ENCODE measurements at regions not wholly inside any gene's neighbourhood (a gene's known extent, or its start where the extent isn't known, plus 50 kb on each side); places are given as distances from the start of the nearest gene placed in this dataset.

GRCh38 chr13:53124623-53125022 lies 96.0 kb downstream of the OLFM4 start:
- Histone ChIP-seq H3K9me3 (ENCODE audit: control insufficient read depth, low read depth, low read length) (no peaks in the 10 kb centered on the region), H3K27ac (ENCODE audit: low read length) (no peak overlapping the region), H3K36me3 (ENCODE audit: control insufficient read depth, insufficient read depth, low read length) (no peaks in the 10 kb centered on the region), H3K27me3 (ENCODE audit: control insufficient read depth, insufficient read depth, low read length) (no peaks in the 10 kb centered on the region), H3K4me3 (ENCODE audit: low read length) (no peak overlapping the region), H3K4me1 (ENCODE audit: control insufficient read depth, insufficient read depth, low read length) (no peaks in the 10 kb centered on the region)
- DNase-seq = no peak
- no CpG with 5 or more reads among the region's 3 CpGs for WGBS (ENCODE audit: insufficient coverage, low lambda C conversion rate)

- H3K4me3 ChIP-seq (ENCODE audit: low read length) = no peak overlapping the region
- no peaks in the 10 kb centered on the region for H3K9me3 ChIP-seq (ENCODE audit: control insufficient read depth, low read depth, low read length)
- H3K27me3 ChIP-seq (ENCODE audit: control insufficient read depth, insufficient read depth, low read length) = no peaks in the 10 kb centered on the region
- WGBS (ENCODE audit: insufficient coverage, low lambda C conversion rate) = no CpG with 5 or more reads among the region's 1 CpG
- peak overlapping the region; percentile 45 for H3K27ac ChIP-seq (ENCODE audit: low read length)
- DNase-seq = peak; percentile 37 to 50
- no peaks in the 10 kb centered on the region for H3K36me3 ChIP-seq (ENCODE audit: control insufficient read depth, insufficient read depth, low read length)
- no peaks in the 10 kb centered on the region for H3K4me1 ChIP-seq (ENCODE audit: control insufficient read depth, insufficient read depth, low read length)
Measured at GRCh38 chr13:53126841-53127245, 98.2 kb downstream of the OLFM4 start.

- Histone ChIP-seq H3K27me3 (ENCODE audit: control insufficient read depth, insufficient read depth, low read length) (no peaks in the 10 kb centered on the region), H3K27ac (ENCODE audit: low read length) (peak overlapping the region; percentile 45), H3K4me3 (ENCODE audit: low read length) (no peak overlapping the region), H3K4me1 (ENCODE audit: control insufficient read depth, insufficient read depth, low read length) (no peaks in the 10 kb centered on the region), H3K9me3 (ENCODE audit: control insufficient read depth, low read depth, low read length) (no peaks in the 10 kb centered on the region), H3K36me3 (ENCODE audit: control insufficient read depth, insufficient read depth, low read length) (no peaks in the 10 kb centered on the region)
- no CpG with 5 or more reads among the region's 2 CpGs for WGBS (ENCODE audit: insufficient coverage, low lambda C conversion rate)
- no peak for DNase-seq
Measured at GRCh38 chr13:53127373-53127772, 98.8 kb downstream of the OLFM4 start.

GRCh38 chr13:53129864-53130393 lies 101.3 kb downstream of the OLFM4 start:
- no peak overlapping the region for H3K4me3 ChIP-seq (ENCODE audit: low read length)
- DNase-seq = no peak
- H3K36me3 ChIP-seq (ENCODE audit: control insufficient read depth, insufficient read depth, low read length) = no peaks in the 10 kb centered on the region
- H3K27ac ChIP-seq (ENCODE audit: low read length) = no peak overlapping the region
- no peaks in the 10 kb centered on the region for H3K27me3 ChIP-seq (ENCODE audit: control insufficient read depth, insufficient read depth, low read length)
- no peaks in the 10 kb centered on the region for H3K9me3 ChIP-seq (ENCODE audit: control insufficient read depth, low read depth, low read length)
- WGBS (ENCODE audit: insufficient coverage, low lambda C conversion rate) = no CpG with 5 or more reads among the region's 2 CpGs
- H3K4me1 ChIP-seq (ENCODE audit: control insufficient read depth, insufficient read depth, low read length) = no peaks in the 10 kb centered on the region

- no peak for DNase-seq
- Histone ChIP-seq H3K4me3 (ENCODE audit: low read length) (no peak overlapping the region), H3K9me3 (ENCODE audit: control insufficient read depth, low read depth, low read length) (no peaks in the 10 kb centered on the region), H3K36me3 (ENCODE audit: control insufficient read depth, insufficient read depth, low read length) (no peaks in the 10 kb centered on the region), H3K4me1 (ENCODE audit: control insufficient read depth, insufficient read depth, low read length) (no peaks in the 10 kb centered on the region), H3K27ac (ENCODE audit: low read length) (no peak overlapping the region), H3K27me3 (ENCODE audit: control insufficient read depth, insufficient read depth, low read length) (no peaks in the 10 kb centered on the region)
- no CpG with 5 or more reads among the region's 3 CpGs for WGBS (ENCODE audit: insufficient coverage, low lambda C conversion rate)
Measured at GRCh38 chr13:53131361-53131760, 102.7 kb downstream of the OLFM4 start.

- 68% methylated on average over 2 of the region's 2 CpGs for WGBS (ENCODE audit: insufficient coverage, low lambda C conversion rate)
- Histone ChIP-seq H3K27me3 (ENCODE audit: control insufficient read depth, insufficient read depth, low read length) (no peaks in the 10 kb centered on the region), H3K9me3 (ENCODE audit: control insufficient read depth, low read depth, low read length) (no peaks in the 10 kb centered on the region), H3K4me1 (ENCODE audit: control insufficient read depth, insufficient read depth, low read length) (no peaks in the 10 kb centered on the region), H3K4me3 (ENCODE audit: low read length) (no peak overlapping the region), H3K36me3 (ENCODE audit: control insufficient read depth, insufficient read depth, low read length) (no peaks in the 10 kb centered on the region), H3K27ac (ENCODE audit: low read length) (no peak overlapping the region)
- no peak for DNase-seq
Measured at GRCh38 chr13:53135301-53135700, 106.7 kb downstream of the OLFM4 start.

- H3K9me3 ChIP-seq (ENCODE audit: control insufficient read depth, low read depth, low read length) = no peaks in the 10 kb centered on the region
- no peak overlapping the region for H3K27ac ChIP-seq (ENCODE audit: low read length)
- WGBS (ENCODE audit: insufficient coverage, low lambda C conversion rate) = no CpG with 5 or more reads among the region's 3 CpGs
- no peaks in the 10 kb centered on the region for H3K4me1 ChIP-seq (ENCODE audit: control insufficient read depth, insufficient read depth, low read length)
- no peak for DNase-seq
- H3K36me3 ChIP-seq (ENCODE audit: control insufficient read depth, insufficient read depth, low read length) = no peaks in the 10 kb centered on the region
- no peaks in the 10 kb centered on the region for H3K27me3 ChIP-seq (ENCODE audit: control insufficient read depth, insufficient read depth, low read length)
- no peak overlapping the region for H3K4me3 ChIP-seq (ENCODE audit: low read length)
Measured at GRCh38 chr13:53136554-53137215, 108.1 kb downstream of the OLFM4 start.

- Histone ChIP-seq H3K9me3 (ENCODE audit: control insufficient read depth, low read depth, low read length) (no peaks in the 10 kb centered on the region), H3K27me3 (ENCODE audit: control insufficient read depth, insufficient read depth, low read length) (no peaks in the 10 kb centered on the region), H3K36me3 (ENCODE audit: control insufficient read depth, insufficient read depth, low read length) (no peaks in the 10 kb centered on the region), H3K4me1 (ENCODE audit: control insufficient read depth, insufficient read depth, low read length) (no peaks in the 10 kb centered on the region), H3K27ac (ENCODE audit: low read length) (no peak overlapping the region), H3K4me3 (ENCODE audit: low read length) (no peak overlapping the region)
- no peak for DNase-seq
- no CpG with 5 or more reads among the region's 1 CpG for WGBS (ENCODE audit: insufficient coverage, low lambda C conversion rate)
Measured at GRCh38 chr13:53137779-53138178, 109.2 kb downstream of the OLFM4 start.

- Histone ChIP-seq H3K4me3 (ENCODE audit: low read length) (no peak overlapping the region), H3K27ac (ENCODE audit: low read length) (no peak overlapping the region), H3K27me3 (ENCODE audit: control insufficient read depth, insufficient read depth, low read length) (no peaks in the 10 kb centered on the region), H3K4me1 (ENCODE audit: control insufficient read depth, insufficient read depth, low read length) (no peaks in the 10 kb centered on the region), H3K9me3 (ENCODE audit: control insufficient read depth, low read depth, low read length) (no peaks in the 10 kb centered on the region), H3K36me3 (ENCODE audit: control insufficient read depth, insufficient read depth, low read length) (no peaks in the 10 kb centered on the region)
- DNase-seq = peak in 1 of 2 donors; percentile 19
- WGBS (ENCODE audit: insufficient coverage, low lambda C conversion rate) = 92% methylated on average over 8 of the region's 14 CpGs
Measured at GRCh38 chr13:53138376-53139036, 109.9 kb downstream of the OLFM4 start.

- no peaks in the 10 kb centered on the region for H3K9me3 ChIP-seq (ENCODE audit: control insufficient read depth, low read depth, low read length)
- H3K4me1 ChIP-seq (ENCODE audit: control insufficient read depth, insufficient read depth, low read length) = no peaks in the 10 kb centered on the region
- WGBS (ENCODE audit: insufficient coverage, low lambda C conversion rate) = 70% methylated on average over 2 of the region's 3 CpGs
- no peak overlapping the region for H3K27ac ChIP-seq (ENCODE audit: low read length)
- H3K4me3 ChIP-seq (ENCODE audit: low read length) = no peak overlapping the region
- H3K36me3 ChIP-seq (ENCODE audit: control insufficient read depth, insufficient read depth, low read length) = no peaks in the 10 kb centered on the region
- H3K27me3 ChIP-seq (ENCODE audit: control insufficient read depth, insufficient read depth, low read length) = no peaks in the 10 kb centered on the region
- DNase-seq = no peak
Measured at GRCh38 chr13:53141336-53141735, 112.7 kb downstream of the OLFM4 start.
